K562 (cell line): ENCODE measurements at regions not wholly inside any gene's neighbourhood (a gene's known extent, or its start where the extent isn't known, plus 50 kb on each side); places are given as distances from the start of the nearest gene placed in this dataset.

Experiments used
- ATAC-seq: fragments of 200-7000 bp; cut with Tn5 transposase; 3 replicates; pipeline ENCODE4 v1.9.1; 2020; ENCODE audit warnings: moderate library complexity
- BruUV-seq: library from RNA; stranded (reverse); fragments of 400-500 nt; replicated peaks from 2 replicates; lab custom pipeline; 2021; lab: Mats Ljungman, UMichigan
- CTCF ChIA-PET: fragments of 300-600 bp; formaldehyde crosslinking; extraction: SDS; loops from one replicate; lab custom pipeline; 2021; ENCODE audit warnings: low intra/inter-chr PET ratio; lab: Yijun Ruan, JAX
- POLR2A ChIA-PET: fragments of 300-600, 350-650 bp; sonication (Branson Sonifier 250); formaldehyde crosslinking; extraction: SDS; loops from one replicate; lab custom pipeline; 2021; ENCODE audit warnings: antibody characterized with exemption, inconsistent platforms; lab: Yijun Ruan, JAX
- DNase-seq, 4 experiments: peaks; one replicate each; pipeline versions ENCODE4 v3.0.0 to v3.0.0-alpha.2; 2011 to 2018; ENCODE audit warnings: low spot score in 3 of 4, mixed read lengths in 3 of 4; ENCODE audit errors: extremely low read depth in 1 of 4
- FAIRE-seq: peaks from 2 replicates; lab custom pipeline; 2011; peaks lifted over from hg19 to GRCh38; lab: Jason Lieb, UNC
- H2AFZ ChIP-seq: 2 replicates; pipeline ENCODE4 v1.6.0; 2011; ENCODE audit warnings: low read depth, low read length, control low read depth, inconsistent platforms
- H3K27ac ChIP-seq: fragments of 200-600 bp; 3 replicates; pipeline ENCODE4 v1.8.0; 2011; ENCODE audit warnings: low read depth, mild to moderate bottlenecking, control low read depth, inconsistent platforms, low read length, moderate library complexity, mixed read lengths; ENCODE audit errors: extremely low read depth
- H3K27me3 ChIP-seq, 2 experiments: fragments of 300-600 bp in 1 of 2; 2 replicates in 1 of 2; 3 replicates in 1 of 2; pipeline versions ENCODE4 v1.6.0 to v1.8.0; 2011; ENCODE audit warnings: inconsistent platforms in 2 of 2, low read length in 2 of 2, mild to moderate bottlenecking in 1 of 2, mixed read lengths in 1 of 2, moderate library complexity in 1 of 2; ENCODE audit not compliant: control insufficient read depth in 2 of 2, insufficient read depth in 2 of 2
- H3K36me3 ChIP-seq: fragments of 300-600 bp; 3 replicates; pipeline ENCODE4 v1.8.0; 2011; ENCODE audit warnings: mild to moderate bottlenecking, low read length, inconsistent platforms; ENCODE audit not compliant: control insufficient read depth, insufficient read depth
- H3K4me1 ChIP-seq, 2 experiments: fragments of 200-600 bp in 1 of 2; replicated peaks in 1 of 2; 2 replicates in 1 of 2; 3 replicates in 1 of 2; pipeline versions ENCODE4 v1.5.1 to v1.8.0; 2011; ENCODE audit warnings: inconsistent platforms in 2 of 2, low read length in 2 of 2, mild to moderate bottlenecking in 1 of 2, mixed read lengths in 1 of 2, moderate library complexity in 1 of 2; ENCODE audit not compliant: control insufficient read depth in 2 of 2, insufficient read depth in 2 of 2
- H3K4me2 ChIP-seq: 2 replicates; pipeline ENCODE4 v1.6.1; 2011; ENCODE audit warnings: low read length, control low read depth, inconsistent platforms, mixed read lengths; ENCODE audit not compliant: insufficient read depth
- H3K4me3 ChIP-seq: fragments of 200-600 bp; sonication (generic), shearing (Covaris generic); 2 replicates; pipeline ENCODE4 v1.5.1; 2016; ENCODE audit warnings: control low read depth, inconsistent platforms
- H3K79me2 ChIP-seq: fragments of 200-600 bp; 3 replicates; pipeline ENCODE4 v1.8.0; 2011; ENCODE audit warnings: low read length, inconsistent platforms; ENCODE audit not compliant: control insufficient read depth, insufficient read depth
- H3K9ac ChIP-seq, 2 experiments: 2 replicates each; pipeline versions ENCODE4 v1.6.0 to v1.6.1; 2011; ENCODE audit warnings: low read depth in 2 of 2, low read length in 2 of 2, control low read depth in 1 of 2, inconsistent platforms in 1 of 2, mild to moderate bottlenecking in 1 of 2, mixed read lengths in 1 of 2; ENCODE audit not compliant: insufficient read depth in 1 of 2
- H3K9me1 ChIP-seq: one replicate; pipeline ENCODE4 v1.6.0; 2011; ENCODE audit warnings: inconsistent platforms, mild to moderate bottlenecking, low read length, moderate library complexity; ENCODE audit not compliant: control insufficient read depth, insufficient read depth
- H3K9me3 ChIP-seq: replicated peaks from 2 replicates; pipeline ENCODE4 v1.5.1; 2011; ENCODE audit warnings: low read depth, low read length, inconsistent platforms; ENCODE audit not compliant: control insufficient read depth, insufficient read depth
- H4K20me1 ChIP-seq: replicated peaks from 2 replicates; pipeline ENCODE4 v1.6.1; 2011; ENCODE audit warnings: low read length, inconsistent platforms, mixed read lengths; ENCODE audit not compliant: control insufficient read depth, insufficient read depth
- EP300 ChIP-seq: IDR thresholded peaks from 2 replicates; pipeline ENCODE4 v1.6.1; 2012; ENCODE audit warnings: low read length, improper control_type of control experiment
- FUS ChIP-seq: fragments of 200-400 bp; formaldehyde crosslinking; optimal IDR thresholded peaks from 2 replicates; pipeline ENCODE3; 2017; ENCODE audit warnings: low read depth, low read length
- IRF2 ChIP-seq: sonication (generic); formaldehyde crosslinking; IDR thresholded peaks from 2 replicates; pipeline ENCODE4 v1.8.1; 2022; ENCODE audit warnings: mild to moderate bottlenecking, missing genetic modification reagents
- POLR2B ChIP-seq: fragments of 450-650 bp; IDR thresholded peaks from 2 replicates; pipeline ENCODE4 v1.6.1; 2018; ENCODE audit warnings: low read depth; ENCODE audit not compliant: partially characterized antibody
- PTTG1 ChIP-seq: fragments of 450-650 bp; IDR thresholded peaks from 2 replicates; pipeline ENCODE4 v1.6.1; 2016; ENCODE audit warnings: low read depth, mild to moderate bottlenecking, missing genetic modification characterization, missing compliant biosample characterization
- RUNX1 ChIP-seq: sonication (generic); IDR thresholded peaks from 2 replicates; pipeline ENCODE4 v1.6.1; 2016; ENCODE audit warnings: antibody characterized with exemption, low read depth
- SMAD1 ChIP-seq: fragments of 150-350 bp; IDR thresholded peaks from 2 replicates; pipeline ENCODE4 v1.6.1; 2014; ENCODE audit warnings: low read length, low read depth; ENCODE audit not compliant: partially characterized antibody
- ZNF174 ChIP-seq: fragments of 250-450 bp; sonication (Bioruptor Pico); IDR thresholded peaks from 2 replicates; pipeline ENCODE4 v1.4.0; 2020; ENCODE audit warnings: mild to moderate bottlenecking
- WGBS: fragments of 100-300 bp; shearing (Covaris generic); methylation state at CpG from one replicate; pipeline ENCODE4 v1.1.6; 2016; ENCODE audit warnings: low coverage, mixed read lengths; ENCODE audit not compliant: insufficient coverage; ENCODE audit errors: missing lambda C conversion rate; 5-methylcytosine and 5-hydroxymethylcytosine counted together
- in situ Hi-C: fragments of 300-500 bp; cut with MboI; formaldehyde crosslinking; loops from 4 replicates; pipeline ENCODE4 v1.15.0; 2018; ENCODE audit warnings: inconsistent platforms, mixed read lengths
- intact Hi-C: fragments of 100-400 bp; cut with micrococcal nuclease; formaldehyde crosslinking; loops from 2 replicates; pipeline ENCODE4 v1.14.2; 2022
- TF ChIP-seq, protein P1 (sequence below): sonication (generic); formaldehyde crosslinking; IDR thresholded peaks from 2 replicates; pipeline ENCODE4 v1.8.0; 2022; ENCODE audit warnings: mild to moderate bottlenecking, low read depth, missing genetic modification reagents
- TF ChIP-seq, protein P2 (sequence below): fragments of 450-650 bp; IDR thresholded peaks from one replicate; pipeline ENCODE4 v1.6.1; 2018; ENCODE audit warnings: mild to moderate bottlenecking, moderate library complexity; ENCODE audit not compliant: partially characterized antibody
- TF ChIP-seq, protein P3 (sequence below): fragments of 250-450 bp; sonication (Bioruptor Pico); IDR thresholded peaks from 2 replicates; pipeline ENCODE4 v1.4.0; 2020; ENCODE audit warnings: borderline replicate concordance

DNA sequence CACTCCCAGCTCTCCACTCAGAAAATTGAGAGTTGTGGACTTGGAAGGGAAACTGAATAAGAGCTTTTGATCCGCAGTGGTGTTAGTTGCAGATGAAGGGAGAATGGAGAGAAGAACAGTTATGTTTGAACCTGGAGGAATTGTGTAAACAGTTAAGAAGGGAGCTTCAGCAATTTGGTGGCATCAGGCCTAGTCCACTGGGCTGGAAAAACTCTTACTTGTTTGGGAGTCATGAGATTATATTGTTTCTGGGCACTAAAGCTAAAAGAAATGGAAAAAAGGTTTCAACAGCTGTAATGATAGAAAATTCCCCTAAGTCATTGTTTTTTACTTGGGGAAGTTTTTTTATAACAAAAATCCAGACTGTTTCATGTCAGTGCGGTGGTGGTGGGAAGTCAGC is 256.1 kb upstream of the C1orf87 start:
- WGBS = 3% methylated on average over 2 of the region's 2 CpGs
- Histone ChIP-seq H3K4me1 (no peaks in the 10 kb centered on the region), H3K79me2 (no peaks in the 10 kb centered on the region), H3K27ac (no peak overlapping the region), H3K27me3 (no peaks in the 10 kb centered on the region), H3K9ac (no peak overlapping the region), H3K4me2 (no peak overlapping the region), H2AFZ (no peak overlapping the region), H3K9me1 (no peaks in the 10 kb centered on the region), H3K9me3 (no peaks in the 10 kb centered on the region), H3K36me3 (no peaks in the 10 kb centered on the region), H4K20me1 (no peaks in the 10 kb centered on the region), H3K4me3 (no peak overlapping the region)
- in situ Hi-C loops = no loop called here
- CTCF ChIA-PET = no interaction called here
- FAIRE-seq (no peak), DNase-seq (no peak), ATAC-seq (no peak)
- intact Hi-C loops = no loop called here
- no TSS peak for BruUV-seq
- no peak for TF ChIP-seq RUNX1
- TF ChIP-seq EP300 = no peak
- no peak for TF ChIP-seq ZNF174 (CRISPR knock-in tag)
- TF ChIP-seq FUS = no peak
- TF ChIP-seq, protein P1, sequence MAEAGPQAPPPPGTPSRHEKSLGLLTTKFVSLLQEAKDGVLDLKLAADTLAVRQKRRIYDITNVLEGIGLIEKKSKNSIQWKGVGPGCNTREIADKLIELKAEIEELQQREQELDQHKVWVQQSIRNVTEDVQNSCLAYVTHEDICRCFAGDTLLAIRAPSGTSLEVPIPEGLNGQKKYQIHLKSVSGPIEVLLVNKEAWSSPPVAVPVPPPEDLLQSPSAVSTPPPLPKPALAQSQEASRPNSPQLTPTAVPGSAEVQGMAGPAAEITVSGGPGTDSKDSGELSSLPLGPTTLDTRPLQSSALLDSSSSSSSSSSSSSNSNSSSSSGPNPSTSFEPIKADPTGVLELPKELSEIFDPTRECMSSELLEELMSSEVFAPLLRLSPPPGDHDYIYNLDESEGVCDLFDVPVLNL = no peak
- no peak for TF ChIP-seq POLR2B
- TF ChIP-seq, protein P2, sequence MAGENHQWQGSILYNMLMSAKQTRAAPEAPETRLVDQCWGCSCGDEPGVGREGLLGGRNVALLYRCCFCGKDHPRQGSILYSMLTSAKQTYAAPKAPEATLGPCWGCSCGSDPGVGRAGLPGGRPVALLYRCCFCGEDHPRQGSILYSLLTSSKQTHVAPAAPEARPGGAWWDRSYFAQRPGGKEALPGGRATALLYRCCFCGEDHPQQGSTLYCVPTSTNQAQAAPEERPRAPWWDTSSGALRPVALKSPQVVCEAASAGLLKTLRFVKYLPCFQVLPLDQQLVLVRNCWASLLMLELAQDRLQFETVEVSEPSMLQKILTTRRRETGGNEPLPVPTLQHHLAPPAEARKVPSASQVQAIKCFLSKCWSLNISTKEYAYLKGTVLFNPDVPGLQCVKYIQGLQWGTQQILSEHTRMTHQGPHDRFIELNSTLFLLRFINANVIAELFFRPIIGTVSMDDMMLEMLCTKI = no peak
- no peak for TF ChIP-seq SMAD1
- TF ChIP-seq, protein P3, sequence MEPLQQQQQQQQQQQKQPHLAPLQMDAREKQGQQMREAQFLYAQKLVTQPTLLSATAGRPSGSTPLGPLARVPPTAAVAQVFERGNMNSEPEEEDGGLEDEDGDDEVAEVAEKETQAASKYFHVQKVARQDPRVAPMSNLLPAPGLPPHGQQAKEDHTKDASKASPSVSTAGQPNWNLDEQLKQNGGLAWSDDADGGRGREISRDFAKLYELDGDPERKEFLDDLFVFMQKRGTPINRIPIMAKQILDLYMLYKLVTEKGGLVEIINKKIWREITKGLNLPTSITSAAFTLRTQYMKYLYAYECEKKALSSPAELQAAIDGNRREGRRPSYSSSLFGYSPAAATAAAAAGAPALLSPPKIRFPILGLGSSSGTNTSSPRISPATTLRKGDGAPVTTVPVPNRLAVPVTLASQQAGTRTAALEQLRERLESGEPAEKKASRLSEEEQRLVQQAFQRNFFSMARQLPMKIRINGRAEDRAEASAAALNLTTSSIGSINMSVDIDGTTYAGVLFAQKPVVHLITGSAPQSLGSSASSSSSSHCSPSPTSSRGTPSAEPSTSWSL (CRISPR knock-in tag) = no peak
- TF ChIP-seq PTTG1 (tag) = no peak
- no peak for TF ChIP-seq IRF2 (CRISPR knock-in tag)
- POLR2A ChIA-PET = no interaction called here
